GM21619 (cell line): ENCODE measurements at regions not wholly inside any gene's neighbourhood (a gene's known extent, or its start where the extent isn't known, plus 50 kb on each side); places are given as distances from the start of the nearest gene placed in this dataset.
"Not testable (repeated sequence)": the region's sequence is repeated elsewhere in the genome, so short reads cannot be mapped to it uniquely, and the experiment has no call there.

Experiments
- ATAC-seq: cut with Tn5 transposase; IDR thresholded peaks from one replicate; pipeline ENCODE4 v1.9.1; 2021; ENCODE audit not compliant: unreplicated experiment

DNA sequence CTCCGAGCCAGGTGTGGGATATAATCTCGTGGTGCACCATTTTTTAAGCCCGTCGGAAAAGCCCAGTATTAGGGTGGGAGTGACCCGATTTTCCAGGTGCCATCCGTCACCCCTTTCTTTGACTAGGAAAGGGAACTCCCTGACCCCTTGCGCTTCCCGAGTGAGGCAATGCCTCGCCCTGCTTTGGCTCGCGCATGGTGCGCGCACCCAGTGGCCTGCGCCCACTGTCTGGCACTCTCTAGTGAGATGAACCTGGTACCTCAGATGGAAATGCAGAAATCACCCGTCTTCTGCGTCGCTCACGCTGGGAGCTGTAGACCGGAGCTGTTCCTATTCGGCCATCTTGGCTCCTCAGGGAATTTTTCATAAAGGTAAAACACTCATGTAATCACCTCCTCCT is 63.9 kb downstream of the RWDD3 start:
- not testable (repeated sequence) for ATAC-seq

DNA sequence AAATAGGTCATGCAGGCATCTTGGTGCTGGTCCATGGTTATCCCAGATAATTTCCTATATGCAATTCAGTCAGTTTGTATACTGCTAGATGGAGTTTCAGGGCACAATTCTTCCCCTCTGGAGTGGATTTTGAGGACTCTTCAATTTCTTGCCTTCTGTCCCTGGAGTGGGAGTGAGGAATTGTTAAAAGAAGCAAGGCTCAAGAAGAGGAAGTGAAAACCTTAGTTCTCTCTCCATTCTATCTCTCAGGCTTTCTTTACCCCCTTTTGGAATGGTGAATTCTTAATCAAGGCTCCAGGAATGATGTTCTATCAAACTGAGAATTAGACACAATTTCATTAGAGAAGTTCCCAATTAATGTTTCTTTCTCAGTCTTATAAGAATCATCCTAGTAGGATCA is 67.1 kb downstream of the RWDD3 start:
- ATAC-seq = no peak

DNA sequence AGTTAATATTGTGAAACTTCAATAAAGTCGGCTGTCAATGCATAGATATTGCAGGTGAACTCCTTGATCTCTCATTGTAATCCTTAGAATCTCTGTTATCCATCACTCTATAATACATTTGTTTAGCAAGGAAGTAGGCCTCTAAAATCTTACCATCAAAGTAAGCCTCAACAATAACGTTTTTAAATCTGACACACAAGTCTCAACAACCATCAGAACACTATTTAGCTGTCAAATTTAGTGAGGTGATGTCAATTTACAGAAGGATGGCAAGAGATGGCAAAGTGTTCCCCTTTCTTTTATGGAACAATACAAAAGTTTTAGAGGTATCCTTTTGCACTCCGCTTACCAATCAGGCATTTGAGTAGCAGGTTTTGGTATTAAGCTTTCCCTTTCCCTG is 67.6 kb downstream of the RWDD3 start:
- no peak for ATAC-seq

DNA sequence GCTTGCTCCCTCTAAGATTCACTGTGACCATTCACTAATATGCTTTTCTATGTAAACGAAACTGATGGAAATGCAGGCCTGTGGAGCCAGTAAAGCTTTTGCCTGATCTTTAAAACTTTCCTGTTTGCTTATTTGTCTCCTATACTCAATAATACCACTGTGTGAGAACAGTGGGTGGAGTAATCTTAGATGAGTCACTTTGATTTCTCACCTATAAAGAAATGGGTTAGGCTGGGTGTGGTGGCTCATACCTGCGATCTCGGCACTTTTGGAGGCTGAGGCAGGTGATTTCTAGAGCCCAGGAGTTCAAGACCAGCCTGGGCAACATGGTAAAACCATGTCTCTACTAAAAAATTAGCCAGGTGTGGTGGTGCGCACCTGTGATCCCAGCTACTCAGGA is 70.8 kb downstream of the RWDD3 start:
- no peak for ATAC-seq

DNA sequence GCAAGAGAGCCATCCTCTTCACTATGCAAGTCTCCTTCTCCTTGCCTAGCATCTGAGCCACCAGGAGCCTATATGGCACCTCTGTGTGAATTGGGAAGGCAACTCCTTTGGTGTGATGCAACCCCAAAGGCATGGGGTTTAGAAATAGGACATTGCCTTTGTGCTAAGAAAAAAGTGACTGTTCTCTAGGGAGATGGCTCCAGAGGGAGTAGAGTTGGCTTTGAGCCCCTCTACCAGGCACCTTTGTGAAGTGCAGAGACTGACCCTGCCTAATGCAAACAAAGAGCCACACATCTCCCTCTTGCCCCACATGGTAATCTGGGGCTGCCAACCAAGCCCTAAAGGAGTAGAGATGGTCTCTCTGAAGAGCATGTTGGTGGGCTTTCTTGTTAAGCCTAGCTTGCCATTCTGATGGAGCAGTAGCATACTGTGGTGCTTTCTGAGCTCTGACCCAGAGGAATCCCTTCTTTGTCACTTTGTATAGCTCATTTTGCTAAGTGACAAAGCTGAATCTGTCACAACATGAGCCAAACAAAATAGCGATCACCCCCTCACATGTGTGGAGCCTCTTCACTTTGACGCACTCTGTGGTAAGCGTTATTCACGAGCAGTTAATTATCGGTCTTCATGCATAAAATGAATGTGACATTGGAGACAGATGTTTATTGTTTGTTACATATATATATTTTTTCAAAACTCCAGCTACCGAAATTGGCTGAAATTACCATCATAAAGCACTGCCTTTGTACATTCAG is 74.4 kb downstream of the RWDD3 start:
- ATAC-seq = no peak

DNA sequence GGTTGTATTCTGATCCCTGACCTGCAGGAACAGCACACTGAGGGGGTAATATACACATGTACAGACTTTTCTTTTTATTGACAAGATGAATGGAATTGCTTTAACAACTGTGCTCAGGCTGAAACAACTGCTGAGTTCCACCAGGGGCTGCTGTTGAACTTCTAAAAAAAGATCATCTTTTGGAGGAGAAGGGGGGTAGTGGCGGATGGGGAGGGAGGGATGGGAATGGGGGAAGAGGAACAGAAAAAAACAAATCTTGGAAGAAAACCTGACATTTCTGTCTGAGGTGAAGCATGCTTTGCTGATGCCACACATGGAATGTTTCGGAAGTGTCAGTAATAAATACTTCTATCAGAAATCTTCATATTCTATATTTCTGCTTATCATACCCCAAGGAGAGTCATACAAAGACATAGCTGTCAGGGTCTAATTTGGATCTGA is 75.0 kb downstream of the RWDD3 start:
- no peak for ATAC-seq

DNA sequence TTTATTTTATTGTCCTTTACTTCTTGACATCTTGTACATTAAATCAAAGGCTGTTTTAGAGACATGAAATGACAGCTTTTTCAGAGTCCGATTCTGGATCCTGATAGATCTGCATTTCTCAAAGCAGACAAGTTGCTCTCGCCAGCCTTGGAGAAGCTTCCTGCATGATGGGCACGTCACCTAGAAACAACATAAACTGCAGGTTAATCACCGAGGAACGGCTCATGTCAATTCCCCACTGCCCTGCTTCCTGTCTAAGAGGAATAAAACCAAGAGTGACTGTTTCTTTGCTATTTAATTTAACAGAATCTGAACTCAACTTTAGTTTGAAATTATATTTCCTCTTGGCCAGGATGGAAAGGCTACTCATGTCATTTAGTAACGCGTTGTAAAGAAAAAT is 77.0 kb downstream of the RWDD3 start:
- no peak for ATAC-seq

DNA sequence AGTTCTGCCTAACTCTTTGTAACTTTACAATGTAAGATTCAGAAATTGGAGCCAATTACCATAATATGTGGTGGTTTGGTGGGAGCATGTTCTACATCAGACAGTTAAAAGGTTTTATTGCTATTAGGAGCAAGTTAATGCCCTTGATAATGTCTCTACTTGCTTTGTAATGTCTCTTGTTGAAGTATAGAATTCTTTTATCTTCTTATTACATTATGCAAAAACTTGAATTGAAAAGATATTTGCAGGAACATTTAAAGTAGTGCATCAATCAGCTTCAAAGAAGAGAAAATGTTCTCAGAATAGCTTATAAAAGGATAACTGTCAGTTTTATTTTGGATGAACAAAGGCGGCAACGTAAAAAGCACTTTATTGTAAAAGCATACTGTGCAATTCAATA is 77.8 kb downstream of the RWDD3 start:
- no peak for ATAC-seq

DNA sequence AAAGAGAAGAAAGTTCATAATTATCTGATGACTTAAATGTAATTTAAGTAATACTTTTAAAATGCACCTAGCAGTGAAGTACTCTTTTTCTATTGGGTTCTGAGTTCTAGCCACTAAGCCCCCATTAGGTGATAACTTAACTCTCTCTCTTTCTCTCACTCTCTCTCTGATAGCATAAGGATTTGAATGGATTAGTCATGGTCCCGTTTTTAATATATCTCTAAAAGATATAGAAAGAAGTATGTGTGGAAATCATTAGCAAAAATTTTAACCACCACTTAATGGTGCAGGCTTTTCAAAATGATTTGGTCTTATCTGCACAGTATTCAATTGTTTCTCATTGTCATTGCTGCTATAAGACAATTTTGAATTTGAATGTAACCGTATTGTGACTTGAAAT is 78.2 kb downstream of the RWDD3 start:
- no peak for ATAC-seq

DNA sequence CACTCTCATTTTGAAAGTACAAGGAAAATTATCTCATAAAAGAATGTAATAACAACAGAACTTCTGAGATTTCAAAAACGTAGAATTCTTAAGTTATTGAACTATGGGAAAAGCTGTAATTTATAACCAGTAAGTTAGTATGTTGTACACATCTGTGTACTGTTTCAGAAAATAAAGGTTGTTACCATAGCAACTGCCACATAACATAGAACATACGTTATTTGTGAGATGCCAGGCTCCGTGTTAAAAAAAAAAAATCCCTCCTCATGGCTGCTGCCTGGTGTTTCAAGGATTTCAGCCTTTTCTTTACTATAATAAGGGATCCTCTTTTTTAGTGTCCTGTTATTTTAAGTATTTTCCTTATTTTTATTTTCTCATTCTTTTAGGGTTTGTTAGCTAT is 79.5 kb downstream of the RWDD3 start:
- no peak for ATAC-seq

DNA sequence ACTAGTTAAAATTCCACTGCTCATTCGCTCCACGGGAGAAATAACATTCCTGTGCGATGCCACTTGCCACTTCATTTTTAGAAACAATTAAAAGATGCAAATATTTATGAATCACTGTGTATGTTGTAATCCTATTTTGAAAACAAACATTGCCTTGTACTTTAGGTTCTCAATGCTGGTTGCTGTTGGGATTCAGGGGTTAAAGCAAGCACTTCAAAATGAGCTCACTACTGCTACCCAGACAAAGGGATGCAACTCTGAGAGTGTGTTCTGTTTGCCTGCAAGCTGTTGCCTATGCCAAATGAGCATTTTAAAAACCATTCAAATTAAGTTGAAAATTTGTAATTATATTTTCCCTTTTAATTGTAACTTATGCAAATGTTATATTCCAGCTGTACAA is 87.5 kb downstream of the RWDD3 start:
- no peak for ATAC-seq

DNA sequence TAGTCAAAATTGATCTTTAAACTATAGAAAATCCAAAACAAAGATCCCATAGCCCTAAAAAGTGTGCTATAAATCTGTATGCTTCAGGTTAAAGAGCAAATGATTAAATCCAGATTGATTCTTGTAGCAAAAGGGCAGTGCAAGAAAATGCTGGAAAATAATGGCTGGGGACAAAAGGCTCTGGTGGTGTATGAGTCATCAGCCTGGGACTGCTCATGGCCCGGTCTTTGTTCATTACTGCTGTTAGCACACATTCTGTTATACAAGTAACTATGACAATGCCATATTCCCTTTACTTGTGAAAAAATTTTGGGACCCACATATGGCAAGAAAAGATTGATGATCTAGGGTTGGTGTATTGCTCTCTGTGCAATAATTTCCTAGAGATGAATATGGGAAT is 89.1 kb downstream of the RWDD3 start:
- ATAC-seq = no peak

DNA sequence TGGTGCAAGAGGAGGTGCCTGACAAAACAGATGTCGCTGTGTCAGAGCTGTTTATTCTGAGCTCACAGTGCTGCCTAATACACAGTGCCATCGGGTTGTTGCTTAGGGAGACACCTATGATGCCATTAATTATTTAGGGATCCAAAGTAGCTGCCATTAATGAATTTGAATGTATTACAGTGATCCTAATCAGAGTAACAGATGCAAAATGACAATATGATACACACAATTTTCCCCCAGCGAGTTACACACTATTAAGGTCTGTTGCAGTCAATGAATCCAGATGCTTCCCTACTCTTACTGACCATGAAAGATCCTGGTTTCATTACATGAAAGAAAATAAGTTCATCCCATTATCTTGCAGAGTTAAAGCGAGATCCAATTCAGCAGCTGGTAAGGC is 91.3 kb downstream of the RWDD3 start:
- no peak for ATAC-seq

DNA sequence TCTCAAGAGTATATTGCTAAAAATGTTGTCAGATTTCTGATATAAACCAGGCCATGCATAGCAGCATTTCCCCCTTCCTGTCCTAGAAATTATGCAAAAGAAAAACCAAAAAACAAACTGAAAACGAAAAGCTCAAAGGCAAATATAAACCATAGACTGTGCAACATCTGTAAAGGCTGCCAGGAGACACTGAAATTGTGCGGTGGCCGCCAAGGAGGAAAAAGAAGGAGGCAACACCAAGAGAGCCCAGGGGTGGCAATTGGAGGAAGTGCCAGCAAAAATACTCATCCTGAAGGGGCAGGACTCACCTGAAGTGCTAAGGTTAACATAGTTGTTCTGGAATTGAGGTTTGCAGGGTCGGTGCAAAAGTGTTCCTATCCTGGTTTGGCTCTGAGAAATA is 92.0 kb downstream of the RWDD3 start:
- no peak for ATAC-seq

DNA sequence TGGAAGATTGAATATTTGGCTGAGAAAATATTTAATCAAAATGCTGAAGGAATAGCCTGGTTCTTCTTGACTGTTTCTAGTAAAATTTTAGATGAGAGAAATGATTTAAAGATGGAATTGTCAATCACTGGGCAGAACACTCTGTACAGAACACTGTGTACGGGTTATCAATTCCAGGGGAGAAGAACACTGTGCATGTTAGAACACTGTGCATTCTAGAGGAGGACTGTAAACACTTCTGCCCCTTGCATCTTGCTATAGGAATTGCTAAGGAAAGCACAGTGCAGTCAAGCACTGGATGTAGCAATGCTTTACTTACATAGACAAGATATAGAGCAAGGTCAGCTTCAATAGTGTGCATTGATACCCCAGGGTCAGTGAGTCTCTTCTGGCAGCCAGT is 98.7 kb downstream of the RWDD3 start:
- no peak for ATAC-seq

DNA sequence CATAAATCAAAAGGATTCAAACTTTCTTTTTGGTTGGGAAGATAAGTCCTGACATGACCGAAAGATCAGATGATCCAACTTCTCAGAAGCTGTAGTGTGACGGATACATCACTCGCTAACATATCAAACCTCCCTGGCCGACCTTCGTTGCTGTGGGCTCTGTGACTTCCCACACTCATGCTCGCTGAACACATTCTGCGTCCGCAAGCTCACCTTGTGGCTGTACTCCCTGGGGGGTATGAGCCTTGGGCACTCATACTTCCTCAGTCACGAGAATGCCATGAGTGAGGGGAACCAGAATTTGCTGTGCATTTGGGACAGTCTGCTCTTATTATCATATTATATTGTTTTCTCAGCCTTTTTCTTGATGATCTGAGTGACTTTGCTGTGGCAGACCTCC is 105.4 kb downstream of the RWDD3 start:
- ATAC-seq = no peak

DNA sequence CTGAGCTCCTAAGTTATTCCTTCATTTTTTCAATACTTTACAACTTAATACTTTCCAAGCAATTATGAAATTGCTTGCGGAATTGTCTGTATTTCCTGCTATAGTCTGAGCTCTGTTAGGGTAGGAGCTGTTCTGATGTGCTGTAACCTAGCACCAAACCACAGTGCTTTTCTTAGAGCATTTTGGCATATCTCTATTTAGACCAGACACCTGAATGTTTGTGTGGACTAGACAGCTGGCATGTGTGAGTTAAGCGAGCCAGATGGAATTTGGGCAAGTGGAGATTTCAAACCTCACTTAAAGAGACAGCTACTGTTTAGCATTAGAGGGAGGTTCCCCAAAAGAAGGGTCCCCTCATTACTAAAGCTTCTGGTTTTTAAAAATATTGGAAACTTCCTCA is 106.1 kb downstream of the RWDD3 start:
- ATAC-seq = no peak

DNA sequence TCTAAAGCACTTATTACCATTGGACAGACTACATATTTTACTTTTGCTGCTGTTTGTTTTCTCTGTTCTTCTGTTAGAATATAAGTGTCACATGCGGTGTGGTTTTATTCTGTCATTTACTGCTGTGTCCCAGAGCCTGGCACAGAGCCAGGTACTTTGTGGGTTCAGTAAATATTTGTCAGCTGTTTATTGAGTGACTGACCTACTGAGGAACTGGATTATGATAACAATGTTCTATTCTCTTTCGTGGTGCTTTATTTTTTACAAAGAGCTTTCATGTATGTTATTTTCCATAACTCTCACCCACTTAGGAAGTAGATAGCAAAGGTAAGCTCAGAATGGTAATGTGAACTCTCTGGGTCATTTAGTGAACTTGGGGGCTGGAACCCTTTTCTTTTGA is 118.8 kb downstream of the RWDD3 start:
- ATAC-seq = no peak

DNA sequence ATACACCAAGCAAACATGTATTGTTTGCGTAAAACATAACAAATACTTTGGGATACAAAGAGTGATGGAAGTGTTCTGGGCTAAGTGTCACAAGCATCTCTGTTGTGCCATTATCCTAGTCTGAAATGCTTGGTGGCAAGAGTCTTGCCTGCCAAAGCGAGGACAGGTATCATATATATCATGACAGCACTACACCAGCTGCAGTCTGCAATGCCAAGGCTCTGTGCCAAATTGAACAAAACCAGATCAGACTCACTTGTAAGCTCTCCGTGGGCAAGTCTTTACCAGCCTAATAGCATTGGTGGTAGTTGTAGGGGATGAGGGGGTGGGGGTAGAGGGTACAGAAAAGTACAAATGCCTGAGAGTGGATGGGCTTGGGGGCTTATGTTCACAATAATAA is 119.2 kb downstream of the RWDD3 start:
- ATAC-seq = no peak

DNA sequence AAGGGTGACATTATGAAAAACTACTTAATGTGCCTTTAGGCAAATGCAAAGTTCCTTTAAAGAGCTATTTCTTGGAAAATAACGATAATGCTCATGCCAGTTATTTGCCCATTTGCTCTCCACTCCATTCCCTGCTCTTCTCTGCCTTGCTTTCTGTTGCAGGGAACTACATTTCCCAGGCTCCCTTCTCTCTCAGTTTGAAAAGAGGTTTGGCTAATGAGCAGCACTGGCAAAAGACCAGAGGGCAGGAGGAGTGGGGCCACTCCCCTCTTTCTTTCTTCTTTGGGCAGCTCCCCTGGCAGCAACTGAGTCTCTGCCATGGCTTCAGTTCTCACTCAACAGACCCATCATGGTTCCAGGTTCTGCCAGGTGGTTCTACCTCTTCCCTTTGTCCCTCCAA is 130.5 kb downstream of the RWDD3 start:
- no peak for ATAC-seq

DNA sequence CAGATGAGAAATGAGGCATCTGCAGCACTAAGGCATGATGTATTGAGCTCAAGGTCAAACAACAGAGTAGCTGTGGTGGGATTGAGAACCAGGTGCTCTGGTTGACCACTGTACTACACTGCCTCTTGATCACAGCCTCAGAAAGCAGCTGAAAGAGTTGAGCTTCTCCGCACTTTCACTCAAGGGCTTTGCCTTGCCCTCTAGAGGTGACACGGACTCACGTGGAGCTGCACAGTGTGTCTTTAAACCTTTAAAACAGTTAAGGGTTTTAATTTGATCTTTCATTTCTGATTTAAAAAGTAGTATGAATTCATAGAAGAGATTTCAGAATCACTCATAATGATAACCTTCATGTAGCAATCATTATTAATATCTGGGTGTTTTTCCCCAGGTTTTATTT is 132.5 kb downstream of the RWDD3 start:
- ATAC-seq = no peak

DNA sequence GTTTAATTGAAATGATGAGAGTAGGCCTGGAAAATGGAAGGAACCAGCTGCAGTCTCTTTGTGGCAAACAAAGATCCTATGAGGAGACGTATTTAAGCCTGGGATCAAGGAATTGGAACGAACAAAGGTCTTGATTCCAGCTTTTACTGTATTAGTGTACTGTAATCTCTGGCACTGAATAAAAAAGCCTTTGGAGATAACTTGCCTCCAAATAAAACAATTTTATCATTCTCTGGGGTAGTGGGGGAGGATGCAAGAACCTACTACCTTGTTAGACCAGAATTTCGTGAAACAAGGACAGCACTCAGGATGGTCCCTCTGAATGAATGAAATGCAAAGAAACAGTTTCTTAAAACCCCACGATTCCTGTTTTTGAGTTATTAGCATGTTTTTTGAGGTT is 134.2 kb downstream of the RWDD3 start:
- ATAC-seq = no peak

DNA sequence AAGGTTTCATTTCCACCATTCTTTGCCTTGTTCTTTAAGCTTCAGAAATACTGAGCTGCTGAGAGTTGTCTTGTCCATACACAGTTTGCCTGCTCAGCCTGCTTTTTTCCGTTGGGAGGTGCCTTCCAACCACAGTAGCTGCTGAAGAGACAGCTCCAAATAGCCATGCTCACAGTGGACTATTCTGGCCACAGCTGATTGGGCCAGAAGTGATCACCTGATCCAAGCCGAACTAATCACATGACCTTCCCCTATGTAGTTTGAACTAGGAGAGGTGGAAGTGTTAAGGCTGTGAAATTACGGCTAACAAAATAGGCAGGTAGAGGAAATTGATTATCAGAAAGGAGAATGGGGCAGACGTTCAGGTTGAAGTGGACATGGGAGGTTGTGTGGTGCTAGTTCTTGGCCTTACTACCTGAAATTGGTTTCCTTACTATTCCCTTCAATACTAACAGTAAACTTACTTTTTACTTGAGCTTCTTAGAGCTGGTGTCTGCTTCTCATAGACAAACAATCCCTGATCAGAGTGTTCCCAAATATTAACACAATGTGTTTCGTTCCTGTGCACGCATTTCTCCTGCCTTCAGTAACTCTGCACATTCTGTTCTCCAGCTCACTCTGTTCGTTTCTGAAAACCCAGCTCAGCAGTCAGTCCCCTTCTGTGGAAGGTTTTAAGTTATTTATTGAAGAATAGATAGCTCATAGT is 136.1 kb downstream of the RWDD3 start:
- no peak for ATAC-seq
